IPS-NIHi11 (cell line): ENCODE measurements at regions not wholly inside any gene's neighbourhood (a gene's known extent, or its start where the extent isn't known, plus 50 kb on each side); places are given as distances from the start of the nearest gene placed in this dataset.

Source experiments
- DNase-seq: peaks from one replicate; pipeline ENCODE4 v3.0.0; 2012; ENCODE audit warnings: mixed read lengths, low spot score

DNA sequence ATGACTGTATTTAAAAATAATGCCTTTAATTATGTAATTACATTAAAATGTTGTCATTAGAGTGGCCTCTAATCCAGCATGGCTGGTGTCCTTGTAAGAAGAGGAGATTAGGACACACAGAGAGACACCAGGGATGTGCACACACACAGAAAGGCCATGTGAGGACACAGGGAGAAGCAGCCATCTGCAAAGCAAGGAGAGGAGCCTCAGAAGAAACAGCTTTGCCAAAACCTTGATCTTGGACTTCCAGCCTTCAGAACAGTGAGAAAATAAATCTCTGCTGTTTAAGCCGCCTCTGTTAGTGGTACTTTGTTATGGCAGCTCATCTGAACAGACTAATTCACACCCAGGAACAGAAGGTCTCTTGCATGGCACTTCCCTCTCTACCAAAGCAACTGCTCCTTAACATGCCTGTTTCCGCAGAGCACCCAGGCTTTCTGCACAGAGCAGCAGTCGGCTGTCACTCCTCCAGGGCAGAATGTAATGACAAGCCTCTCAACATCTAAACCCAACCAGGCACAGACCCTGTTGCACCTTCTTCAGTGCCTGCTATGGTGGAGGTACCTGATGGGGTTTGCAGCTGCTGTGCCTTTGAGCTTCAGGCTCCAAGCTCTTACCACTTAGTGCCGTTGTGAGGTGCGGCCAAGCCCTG, 377.7 kb downstream of the TDRD15 start:
- no peak for DNase-seq

DNA sequence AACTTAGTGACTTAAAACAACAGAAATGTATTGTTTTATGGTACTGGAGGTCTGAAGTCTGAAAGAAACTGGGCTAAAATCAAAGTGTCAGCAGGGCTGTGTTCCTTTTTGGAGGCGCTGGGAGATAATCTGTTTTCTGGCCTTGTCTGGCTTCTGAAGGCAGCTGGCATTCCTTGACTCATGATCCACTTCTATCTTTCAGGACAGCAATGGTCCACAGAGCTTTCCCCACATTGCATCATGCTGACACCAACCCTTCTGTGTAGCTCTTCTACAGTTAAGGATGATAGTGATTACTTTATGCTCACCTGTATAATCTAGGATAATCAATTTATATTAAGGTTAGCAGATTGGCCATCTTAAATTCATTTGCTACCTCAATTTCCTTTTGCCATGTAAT, 392.1 kb downstream of the TDRD15 start:
- DNase-seq: no peak

DNA sequence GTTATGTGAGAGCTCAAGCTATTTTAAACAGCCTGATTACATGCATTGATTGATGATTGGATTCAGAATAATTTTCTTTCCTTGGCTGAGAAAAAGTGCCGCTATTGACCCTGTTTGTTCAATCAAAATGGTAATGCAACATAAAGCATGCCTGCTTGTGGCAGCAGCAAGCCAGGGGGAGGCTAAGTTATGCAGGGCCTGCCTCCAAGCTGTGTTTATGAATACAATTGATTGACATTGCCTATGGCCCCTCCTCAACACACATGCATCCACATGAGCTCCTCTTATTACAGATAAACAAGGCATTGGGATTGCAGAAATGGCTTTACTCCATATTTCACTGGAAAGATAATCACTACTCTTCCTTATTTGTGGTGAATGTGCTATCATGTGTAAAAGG, 395.6 kb downstream of the TDRD15 start:
- DNase-seq: no peak

DNA sequence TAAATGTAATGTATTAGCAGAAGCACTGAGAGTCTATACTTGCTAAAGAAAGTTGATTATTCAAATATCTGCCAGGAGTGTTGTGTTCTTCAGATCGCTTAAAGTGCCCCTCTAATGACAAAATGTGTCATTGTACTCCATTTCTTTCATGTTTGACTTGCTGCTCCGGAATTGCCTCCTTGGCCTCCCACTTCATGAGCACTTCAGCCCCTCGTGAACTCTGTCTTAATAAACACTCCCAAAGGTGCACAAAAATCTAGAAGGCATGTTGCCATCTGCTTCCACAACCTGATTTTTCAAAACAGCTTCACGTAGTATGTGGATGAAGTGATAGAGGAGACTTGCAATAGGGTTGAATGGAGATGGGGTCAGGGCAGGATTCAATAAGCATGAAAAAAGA, 396.1 kb downstream of the TDRD15 start:
- DNase-seq: no peak

DNA sequence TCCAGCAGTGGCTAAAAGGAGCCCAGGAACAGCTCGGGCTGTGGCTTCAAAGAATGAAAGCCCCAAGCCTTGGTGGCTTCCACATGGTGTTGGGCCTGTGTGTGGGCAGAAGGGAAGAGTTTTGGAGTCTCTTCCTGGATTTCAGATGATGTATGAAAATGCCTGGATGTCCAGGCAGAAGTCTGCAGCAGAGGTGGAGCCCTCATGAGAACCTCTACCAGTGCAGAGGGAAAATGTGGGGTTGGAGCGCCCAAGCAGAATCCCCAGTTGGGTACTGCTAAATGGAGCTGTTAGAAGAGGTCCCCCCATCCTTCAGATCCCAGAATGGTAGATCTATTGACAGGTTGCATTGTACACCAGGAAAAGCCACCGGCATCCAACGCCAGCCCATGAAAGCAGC, 412.1 kb downstream of the TDRD15 start:
- no peak for DNase-seq

DNA sequence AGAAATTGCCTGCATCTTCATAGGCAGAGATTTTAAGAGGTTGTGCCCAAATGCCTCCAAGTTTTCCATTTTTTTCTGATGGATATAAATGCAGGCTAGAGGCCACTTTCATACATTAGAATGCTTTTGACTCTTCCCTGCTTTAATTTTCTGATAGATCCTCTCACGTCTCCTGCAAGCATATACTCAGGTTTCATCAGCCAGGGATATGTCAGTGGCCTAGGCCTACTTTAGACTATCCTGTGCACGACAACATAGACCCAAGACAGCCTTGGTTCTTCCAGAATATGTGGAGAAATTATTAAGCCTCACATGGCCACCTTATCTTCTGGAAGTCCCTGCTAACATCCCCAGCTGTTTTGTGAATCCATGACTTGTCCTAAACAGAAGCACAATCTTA, 415.9 kb downstream of the TDRD15 start:
- no peak for DNase-seq

DNA sequence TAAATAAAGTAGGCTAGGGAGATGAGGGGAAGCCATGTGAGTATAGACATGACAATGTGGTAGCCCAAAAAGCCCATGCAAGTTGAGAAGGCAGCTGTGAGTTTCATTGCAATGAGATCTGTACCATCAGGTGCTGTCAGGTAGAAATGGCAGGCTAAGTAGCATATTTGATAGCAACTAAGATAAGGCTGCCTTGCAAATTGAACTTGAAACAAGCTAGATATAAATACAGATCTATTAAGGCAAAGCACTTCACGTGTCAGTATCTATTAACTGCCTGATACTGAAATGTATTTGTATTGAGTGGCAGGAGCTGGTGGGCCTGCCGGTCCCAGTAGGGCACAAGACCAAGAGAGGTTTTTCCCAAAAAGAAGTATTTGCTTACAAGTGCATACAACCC, 419.9 kb downstream of the TDRD15 start:
- DNase-seq: no peak

DNA sequence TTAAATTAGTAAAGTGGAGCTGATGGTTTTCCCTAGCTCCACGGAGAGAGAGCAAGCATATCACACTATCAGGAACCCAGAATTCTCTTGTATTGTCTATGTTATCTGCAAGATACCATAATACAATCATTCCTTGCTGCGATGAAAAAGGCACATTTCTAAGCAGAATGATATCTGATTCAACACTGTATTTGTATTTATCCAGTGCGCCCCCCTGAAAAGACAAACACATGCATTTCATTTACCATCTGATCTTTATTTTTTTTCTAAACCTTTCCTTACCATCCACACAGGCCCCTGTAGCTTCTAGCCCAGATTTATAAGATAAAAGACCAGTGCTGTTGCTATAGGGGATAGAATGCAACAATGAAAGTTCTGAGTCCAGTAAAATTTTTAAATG, 420.6 kb downstream of the TDRD15 start:
- no peak for DNase-seq

DNA sequence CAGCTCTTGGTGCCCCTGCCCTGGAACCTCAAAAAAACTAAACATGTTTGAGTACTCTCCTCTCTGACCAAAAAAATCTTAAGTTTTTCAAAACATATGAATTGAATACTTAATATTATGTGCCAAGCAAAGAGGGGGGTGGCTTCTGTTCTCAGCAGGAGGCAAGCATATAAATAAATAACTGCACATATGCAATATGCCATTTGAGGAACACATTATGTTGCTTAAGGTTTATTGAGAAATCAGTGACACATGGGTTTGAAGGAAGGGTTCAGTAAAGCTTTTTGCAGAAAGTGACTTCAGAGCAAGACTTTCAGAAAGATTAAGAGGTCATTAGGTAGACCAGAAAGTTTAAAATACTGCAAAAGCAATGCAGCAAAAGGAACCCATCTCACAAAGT, 429.2 kb downstream of the TDRD15 start:
- DNase-seq: no peak

DNA sequence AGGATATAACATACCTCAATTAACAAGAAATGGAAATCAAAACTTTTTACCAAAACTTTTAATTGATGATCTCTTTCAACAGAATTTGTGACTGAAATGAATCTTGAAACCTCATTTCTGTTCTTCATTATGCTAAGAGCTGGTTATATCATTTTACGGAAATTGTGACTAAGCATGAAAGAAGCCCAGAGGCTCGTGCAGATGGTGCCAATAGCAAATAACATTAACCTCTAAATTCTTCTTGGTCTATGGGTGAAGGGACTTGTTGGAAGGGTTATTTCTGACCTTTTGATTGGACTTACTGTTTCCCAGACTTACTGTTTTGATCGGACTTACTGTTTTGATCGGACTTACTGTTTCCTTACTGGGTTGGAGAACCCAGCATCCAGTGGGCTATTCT, 435.6 kb downstream of the TDRD15 start:
- DNase-seq: no peak

DNA sequence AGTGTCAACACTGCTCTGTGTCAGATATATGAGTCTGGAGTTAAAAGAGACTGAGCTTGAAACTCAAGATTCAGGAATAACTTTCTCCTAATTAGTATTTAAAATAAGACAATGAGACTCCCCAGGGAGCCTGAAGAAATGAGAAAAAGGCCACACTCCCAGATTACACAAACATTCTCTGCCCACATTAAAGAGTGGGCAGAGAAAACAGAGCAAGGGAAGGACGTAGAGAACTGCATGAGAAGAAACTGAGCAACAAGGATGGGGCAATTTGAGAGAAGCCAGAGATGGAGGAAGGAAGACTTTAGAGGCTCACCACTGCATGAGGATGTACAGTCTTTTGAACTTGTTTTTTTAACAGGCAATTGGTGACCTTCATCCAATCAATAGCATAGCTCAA, 438.2 kb downstream of the TDRD15 start:
- DNase-seq: no peak

DNA sequence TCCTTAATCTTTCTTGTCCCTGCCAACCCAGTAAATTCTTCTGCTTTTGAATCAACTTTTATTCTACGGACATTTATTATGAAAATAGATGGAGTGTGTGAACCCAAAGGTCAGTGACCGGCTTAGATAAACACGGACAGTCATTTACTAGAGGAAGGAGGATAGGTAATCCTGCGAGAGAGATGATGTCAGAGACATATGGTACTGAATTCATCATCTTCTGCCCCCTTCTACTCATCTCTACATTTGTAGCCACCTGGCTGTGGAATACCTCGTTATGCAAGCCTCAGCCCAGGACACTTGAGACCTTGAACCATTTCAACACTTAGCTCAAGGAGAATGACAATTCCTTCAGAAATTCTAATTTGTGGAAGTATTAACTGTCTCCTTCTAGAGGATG, 443.6 kb downstream of the TDRD15 start:
- no peak for DNase-seq

DNA sequence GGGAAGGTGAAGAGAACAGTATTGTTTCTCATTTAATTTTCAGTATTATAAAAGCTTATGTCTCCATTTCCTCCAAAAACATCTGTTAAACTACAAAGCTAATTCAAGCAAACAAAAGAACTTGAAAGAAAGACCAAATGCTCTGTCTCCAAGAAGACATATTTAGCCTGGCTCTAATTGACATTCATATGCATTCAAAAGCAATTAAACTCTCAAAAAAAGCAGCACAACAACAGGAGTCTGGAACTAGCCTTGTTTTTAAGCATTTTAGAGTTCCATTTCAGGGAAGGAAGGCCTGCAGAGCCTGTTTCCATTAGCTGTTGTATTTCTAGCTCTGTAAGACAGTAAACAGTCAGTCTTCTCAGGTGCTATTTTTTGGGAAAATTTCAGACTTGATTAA, 447.9 kb downstream of the TDRD15 start:
- DNase-seq: no peak

DNA sequence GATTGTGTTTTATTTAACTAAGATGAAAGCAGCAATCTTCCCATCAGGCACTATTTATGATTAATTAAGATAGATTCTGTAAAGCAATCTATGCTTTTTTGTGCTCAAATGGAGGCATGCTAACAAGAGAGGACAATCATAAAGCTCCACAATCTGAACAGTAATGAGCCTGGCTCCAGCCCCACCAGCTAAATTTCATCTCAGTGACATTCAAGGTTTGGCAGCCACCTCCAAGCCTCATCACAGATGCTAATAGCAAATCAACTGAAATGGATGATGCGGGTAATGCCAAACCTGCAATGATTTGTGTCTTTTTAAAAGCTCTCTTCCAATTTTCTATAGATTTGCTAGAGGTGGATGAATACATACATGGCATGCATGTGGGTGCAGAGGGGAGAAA, 456.6 kb downstream of the TDRD15 start:
- no peak for DNase-seq

DNA sequence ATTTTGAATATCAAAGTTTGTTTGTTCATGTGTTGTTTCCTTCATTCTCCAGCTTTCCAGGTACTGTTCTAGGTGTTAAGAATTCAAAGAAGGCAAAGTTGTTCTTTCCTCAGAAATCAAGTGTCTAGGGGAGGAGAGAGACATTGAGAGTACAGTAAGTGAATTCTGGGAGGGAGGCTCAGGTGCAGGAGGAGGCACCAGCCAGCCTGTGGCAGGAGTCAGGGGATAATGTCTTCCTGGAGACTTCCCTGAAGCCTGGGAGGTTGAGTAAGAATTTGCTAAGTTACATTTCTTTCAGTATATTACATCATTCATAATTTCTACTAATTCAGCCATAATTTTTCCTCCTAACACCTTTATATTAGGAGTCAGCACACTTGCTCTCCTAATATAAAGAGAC, 462.1 kb downstream of the TDRD15 start:
- DNase-seq: no peak

DNA sequence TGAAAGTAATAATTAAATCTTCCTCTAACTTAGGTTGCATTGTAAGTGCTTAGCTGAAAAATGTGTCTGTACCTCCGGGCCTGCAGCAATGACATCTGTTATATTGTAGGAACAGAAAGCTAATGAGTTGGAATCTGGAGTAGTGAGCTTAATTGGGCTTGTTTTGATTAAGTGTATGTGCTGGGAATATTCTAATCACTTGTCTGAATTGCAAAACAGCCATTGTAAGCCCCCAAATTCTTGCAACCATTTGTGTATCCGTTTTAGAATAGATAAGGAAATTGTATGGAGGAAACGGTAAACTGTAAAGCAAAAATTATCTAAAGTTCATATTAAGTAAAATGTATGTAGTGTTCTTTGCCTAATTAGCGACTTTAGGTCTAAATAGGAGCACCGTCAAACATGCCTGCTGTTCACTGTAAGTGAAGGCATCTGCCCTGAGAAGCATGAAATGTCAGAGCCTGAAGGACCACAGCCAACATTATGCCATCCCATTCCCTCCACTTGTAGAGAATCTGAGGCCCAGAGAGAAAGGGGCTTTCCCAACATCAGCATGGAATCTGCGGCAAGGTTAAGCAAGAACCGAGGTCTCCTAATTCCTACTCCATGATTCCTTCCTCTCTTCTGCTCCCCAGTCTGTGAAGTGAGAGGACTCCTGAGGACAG, 466.4 kb downstream of the TDRD15 start:
- DNase-seq: no peak

DNA sequence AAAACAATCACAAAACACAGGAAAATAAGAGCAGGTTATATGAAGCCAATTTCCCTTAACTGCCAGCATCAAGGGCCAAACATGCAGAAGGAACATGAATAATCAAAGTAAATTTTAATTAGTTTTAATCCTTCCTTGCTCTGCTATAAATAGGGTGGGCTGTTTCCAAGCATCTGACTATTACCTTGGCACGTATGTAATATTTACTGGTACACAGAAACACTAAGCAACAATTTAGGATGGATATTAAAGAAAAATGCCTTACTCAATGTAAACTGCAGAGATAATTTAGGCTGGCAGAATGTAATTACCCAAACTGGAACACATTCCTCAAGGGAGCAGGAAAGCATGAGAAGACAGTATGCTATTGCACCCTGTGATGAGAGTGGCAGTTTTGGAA, 468.2 kb downstream of the TDRD15 start:
- no peak for DNase-seq

DNA sequence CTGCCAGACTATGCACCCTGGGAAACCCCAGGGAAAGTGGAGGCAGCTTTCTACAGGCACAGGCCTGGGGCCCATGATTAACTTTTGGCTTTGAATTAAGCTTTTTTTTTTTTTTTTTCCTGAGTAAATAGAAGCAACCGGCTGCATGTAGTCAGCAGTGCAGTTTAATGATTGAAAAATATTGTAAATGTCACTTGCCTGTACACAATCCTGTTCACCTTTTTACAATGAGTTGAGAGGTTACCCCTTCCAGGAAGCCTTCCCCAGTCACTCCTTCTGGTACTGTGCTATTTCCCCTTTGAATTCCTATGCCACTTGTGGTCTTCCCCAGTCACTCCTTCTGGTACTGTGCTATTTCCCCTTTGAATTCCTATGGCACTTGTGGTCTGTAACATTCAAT, 475.6 kb downstream of the TDRD15 start:
- DNase-seq: no peak

DNA sequence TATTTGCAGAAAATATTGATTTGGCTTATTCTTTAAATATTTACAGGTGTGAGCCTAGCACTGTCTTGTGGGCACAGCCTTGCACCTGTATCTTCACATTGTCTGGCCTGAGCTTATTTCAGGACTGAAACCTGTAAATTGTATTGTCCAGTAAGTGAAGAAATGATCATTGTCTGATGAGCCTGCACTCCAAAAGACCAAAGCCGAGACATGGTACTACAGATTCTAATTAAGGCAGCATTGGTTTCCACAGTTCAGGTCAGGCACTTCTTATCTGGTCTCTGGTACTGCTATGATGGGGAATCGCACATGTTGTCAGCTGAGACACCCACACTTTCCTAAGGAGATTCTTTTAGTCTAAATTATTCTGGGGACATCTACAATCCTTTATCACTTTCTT, 479.0 kb downstream of the TDRD15 start:
- no peak for DNase-seq

DNA sequence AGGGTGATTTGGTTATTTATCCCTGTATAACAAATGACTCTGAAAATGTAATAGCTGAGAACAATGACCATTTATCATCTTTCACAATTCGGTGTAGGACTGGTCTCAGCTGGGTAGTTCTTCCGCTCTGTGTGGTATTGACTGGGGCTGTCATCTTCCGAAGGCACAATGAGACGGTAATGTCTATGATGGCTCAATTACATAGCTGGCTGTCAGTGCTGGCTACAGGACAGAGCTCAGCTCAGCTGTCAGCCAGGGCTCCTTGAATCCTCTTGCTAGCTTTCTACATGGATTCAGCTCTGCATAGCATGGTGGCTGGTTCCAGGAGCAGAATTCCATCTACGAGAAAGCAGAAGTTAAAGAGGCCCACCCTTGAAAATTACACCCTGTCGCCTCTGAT, 483.8 kb downstream of the TDRD15 start:
- no peak for DNase-seq

DNA sequence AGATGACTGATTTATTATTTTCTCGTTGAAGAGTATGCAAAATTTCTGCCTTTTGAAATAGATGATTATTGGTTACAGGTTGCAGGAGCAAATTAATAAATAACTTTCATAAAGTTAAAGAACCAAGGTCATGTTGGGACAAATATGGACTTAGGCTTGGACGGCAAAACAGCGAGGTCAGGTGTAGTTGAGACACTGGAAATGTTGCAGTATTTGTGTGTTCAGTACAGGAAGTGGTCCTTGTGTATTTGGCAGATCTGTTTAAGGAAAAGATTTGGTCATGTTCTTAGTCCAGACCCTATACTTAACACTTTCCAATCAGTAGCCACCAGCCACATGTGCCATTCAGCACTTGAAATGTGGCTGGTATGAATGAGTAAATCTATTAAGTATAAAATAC, 486.5 kb downstream of the TDRD15 start:
- no peak for DNase-seq

DNA sequence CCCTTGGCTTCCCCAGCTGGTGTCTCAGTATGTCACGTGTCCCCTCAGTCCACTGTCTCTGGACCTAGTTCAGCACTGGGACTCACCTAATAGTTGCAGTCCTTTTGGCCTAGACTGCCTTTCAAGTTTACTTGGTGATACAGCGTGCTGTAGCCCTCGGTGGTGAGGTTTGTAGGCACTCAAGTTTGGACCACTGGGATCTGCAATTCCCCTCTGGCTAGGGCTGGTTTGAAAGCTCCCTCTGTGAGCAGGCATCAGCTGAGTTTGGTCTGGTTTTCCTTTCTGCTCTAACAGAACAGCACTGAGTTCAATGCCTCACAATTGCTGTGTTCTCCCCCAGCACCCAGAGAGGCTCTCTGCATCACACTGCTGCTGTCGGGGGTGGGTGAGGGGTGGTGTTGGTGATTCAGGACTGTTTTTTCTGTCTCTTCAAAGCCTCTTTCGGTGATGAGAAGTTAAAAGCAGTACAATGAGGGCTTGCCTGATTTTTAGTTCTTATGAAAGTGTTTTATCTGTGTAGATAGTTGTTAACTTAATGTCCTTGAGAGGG, 494.2 kb downstream of the TDRD15 start:
- DNase-seq: no peak

DNA sequence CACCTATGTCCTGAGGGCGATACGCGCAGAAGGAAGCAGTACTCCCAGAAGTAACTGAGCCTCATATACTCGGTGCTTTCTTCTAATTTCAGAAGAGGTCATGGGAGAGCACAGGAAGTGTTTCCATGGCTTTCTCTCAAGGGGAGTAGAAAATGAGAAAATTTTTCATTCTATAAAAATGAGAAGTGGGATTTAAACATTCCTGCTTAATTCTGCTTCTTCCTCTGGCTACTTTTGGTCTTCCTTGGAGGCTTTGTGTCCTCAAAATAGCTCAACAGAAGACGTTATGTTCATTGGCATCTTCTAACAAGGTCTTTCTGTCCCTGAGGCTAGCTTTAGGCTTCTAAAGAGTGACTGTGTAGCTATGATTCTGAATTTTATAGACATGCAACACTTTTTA, 497.0 kb downstream of the TDRD15 start:
- DNase-seq: no peak

DNA sequence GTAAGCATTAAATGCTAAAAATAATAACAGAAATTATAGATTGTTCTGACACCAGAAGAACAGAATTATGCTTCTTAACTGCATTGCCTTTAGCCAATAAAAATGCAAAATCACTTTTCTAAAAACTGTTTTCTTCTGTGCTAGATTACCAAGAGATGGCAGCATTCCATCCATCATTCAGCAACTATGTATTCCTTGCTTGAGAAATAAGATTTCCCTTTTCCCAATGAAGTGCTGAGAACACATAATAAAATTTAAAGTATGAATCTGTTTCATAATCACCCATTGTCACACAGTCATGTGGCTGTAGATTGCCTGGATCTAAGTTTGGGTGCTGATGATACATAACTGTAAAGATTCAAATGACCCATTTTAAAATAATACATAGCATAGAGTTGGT, 504.2 kb downstream of the TDRD15 start:
- DNase-seq: no peak
